ENCODE measurements at regions not wholly inside any gene's neighbourhood (a gene's known extent, or its start where the extent isn't known, plus 50 kb on each side); places are given as distances from the start of the nearest gene placed in this dataset. TPM values are rescaled to one million over a fixed set of nuclear protein-coding genes. Genes with fewer than 3 reads are reported as not detected.

Small RNAs in the stretch of these regions (small RNA-seq; reads per million reads assigned to genes)
- gene MIR181A1 (ENCODE audit: insufficient read depth), result 78.5 reads per million, percentile 95 among the genes with 10 or more reads in this experiment
- gene MIR181B1 (ENCODE audit: insufficient read depth), result 13.8 reads per million, percentile 69 among the genes with 10 or more reads in this experiment
- not detected for gene RNU6-778P (ENCODE audit: insufficient read depth)
